Activated naive CD4-positive, alpha-beta T cell treated with anti-CD3 and anti-CD28 coated beads, Interleukin-2, amount 10 ng/mL, durations not matched to agents 7 days and 5 days (primary cell): ENCODE measurements at regions not wholly inside any gene's neighbourhood (a gene's known extent, or its start where the extent isn't known, plus 50 kb on each side); places are given as distances from the start of the nearest gene placed in this dataset.
"Not testable (repeated sequence)": the region's sequence is repeated elsewhere in the genome, so short reads cannot be mapped to it uniquely, and the experiment has no call there.

Experiments used
- CTCF ChIA-PET: fragments of 350-600 bp; sonication (Branson Sonifier 250); formaldehyde crosslinking; loops from one replicate; lab custom pipeline; 2021; ENCODE audit warnings: antibody characterized with exemption; lab: Charles Lee
- DNase-seq: peaks from one replicate; pipeline ENCODE4 v3.0.0-alpha.2; 2020
- H3K27ac Mint-ChIP-seq: one replicate; pipeline ENCODE4 v1.8.0; 2021; ENCODE audit warnings: mild to moderate bottlenecking, moderate library complexity, mixed read lengths
- H3K27me3 Mint-ChIP-seq: one replicate; pipeline ENCODE4 v1.8.0; 2021; ENCODE audit warnings: mild to moderate bottlenecking, mixed read lengths
- H3K36me3 Mint-ChIP-seq: one replicate; pipeline ENCODE4 v1.8.0; 2021; ENCODE audit warnings: mixed read lengths
- H3K4me1 Mint-ChIP-seq: one replicate; pipeline ENCODE4 v1.8.0; 2021; ENCODE audit warnings: mixed read lengths
- H3K4me3 Mint-ChIP-seq: one replicate; pipeline ENCODE4 v1.8.0; 2021; ENCODE audit warnings: mild to moderate bottlenecking, moderate library complexity, mixed read lengths
- H3K9me3 Mint-ChIP-seq: one replicate; pipeline ENCODE4 v1.8.0; 2021; ENCODE audit warnings: mixed read lengths

DNA sequence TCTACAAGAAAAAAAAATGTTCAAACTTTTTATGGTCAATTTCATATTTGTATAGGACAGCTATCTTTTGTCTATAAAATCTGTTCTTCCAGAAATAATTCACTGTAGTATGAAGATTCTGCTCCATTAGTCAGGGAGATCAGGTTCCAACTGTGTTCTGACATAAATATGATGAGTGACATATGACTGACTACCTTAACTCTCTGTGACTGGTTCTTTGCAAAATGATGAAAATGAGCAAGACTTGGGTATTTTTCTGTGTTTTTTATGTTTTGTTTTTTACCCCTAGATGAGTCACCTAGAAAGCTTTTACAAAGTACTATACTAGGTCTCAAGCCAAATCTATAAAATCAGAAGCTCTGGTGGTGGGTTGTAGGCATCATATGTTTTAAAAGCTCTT lies 229.6 kb downstream of the MMUT start:
- CTCF ChIA-PET = no interaction called here
- H3K36me3 Mint-ChIP-seq = no peaks in the 10 kb centered on the region
- no peak overlapping the region for H3K4me3 Mint-ChIP-seq
- H3K27ac Mint-ChIP-seq = no peak overlapping the region
- no peaks in the 10 kb centered on the region for H3K4me1 Mint-ChIP-seq
- H3K27me3 Mint-ChIP-seq = no peaks in the 10 kb centered on the region
- H3K9me3 Mint-ChIP-seq = peaks cover 4% of the 10 kb centered on the region
- DNase-seq = no peak

DNA sequence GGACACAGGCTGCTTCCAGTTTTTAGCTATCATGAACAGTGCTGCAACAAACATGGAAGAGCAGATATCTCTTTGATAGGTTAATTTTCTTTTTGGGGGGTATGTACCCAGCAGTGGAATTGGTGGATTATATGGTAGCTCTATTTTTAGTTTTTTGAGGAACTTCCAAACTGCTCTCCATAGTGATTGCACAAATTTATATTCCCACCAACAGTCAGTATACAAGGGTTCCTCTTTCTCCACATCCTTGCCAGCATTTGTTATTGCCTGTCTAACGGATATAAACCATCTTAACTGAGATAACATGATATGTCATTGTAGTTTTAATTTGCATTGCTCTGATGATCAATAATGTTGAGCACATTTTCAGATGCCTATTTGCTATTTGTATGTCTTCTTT lies 237.6 kb downstream of the MMUT start:
- Mint-ChIP-seq H3K27ac (no peak overlapping the region), H3K9me3 (peaks cover 6% of the 10 kb centered on the region), H3K27me3 (no peaks in the 10 kb centered on the region), H3K4me1 (no peaks in the 10 kb centered on the region), H3K36me3 (no peaks in the 10 kb centered on the region), H3K4me3 (no peak overlapping the region)
- CTCF ChIA-PET = no interaction called here
- DNase-seq = no peak

DNA sequence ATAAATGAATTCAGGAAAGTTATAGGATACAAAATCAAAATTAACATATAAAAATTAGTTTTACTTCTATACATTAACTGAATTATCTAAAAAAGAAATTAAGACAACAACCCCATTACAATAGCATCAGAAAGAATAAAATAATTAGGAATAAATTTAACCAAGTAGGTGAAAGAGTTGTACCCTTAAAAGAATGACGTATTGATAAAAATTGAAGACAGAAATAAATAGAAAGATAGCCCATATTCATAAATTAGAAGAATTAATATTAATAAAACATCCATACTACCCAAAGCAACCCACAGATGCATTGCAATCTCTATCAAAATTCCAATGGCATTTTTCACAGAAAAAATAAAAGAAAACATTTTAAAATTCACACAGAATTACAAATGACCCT lies 242.8 kb downstream of the MMUT start:
- Mint-ChIP-seq H3K36me3 (no peaks in the 10 kb centered on the region), H3K4me3 (no peak overlapping the region), H3K9me3 (peaks cover 5% of the 10 kb centered on the region), H3K4me1 (no peaks in the 10 kb centered on the region), H3K27me3 (no peaks in the 10 kb centered on the region), H3K27ac (no peak overlapping the region)
- DNase-seq = no peak
- CTCF ChIA-PET = no interaction called here

DNA sequence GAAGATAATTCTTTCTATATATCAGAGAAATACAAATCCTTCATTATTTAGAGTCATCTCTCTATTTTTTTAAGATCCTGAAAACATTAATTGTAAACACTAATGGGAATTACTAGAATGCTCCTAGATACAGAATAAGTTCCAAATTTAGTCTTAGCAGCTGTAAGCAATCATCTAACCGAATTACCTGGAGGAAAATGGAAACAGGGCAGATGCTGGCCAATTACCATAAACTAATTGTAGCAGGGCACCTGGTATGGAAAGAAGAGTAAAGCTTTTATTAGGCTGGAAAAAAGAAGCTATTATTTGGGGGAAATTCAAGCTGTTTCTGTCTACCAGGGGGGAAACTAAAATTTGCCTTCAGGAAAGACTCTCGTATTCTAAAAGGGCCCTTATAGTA lies 257.5 kb downstream of the MMUT start:
- Mint-ChIP-seq H3K36me3 (no peaks in the 10 kb centered on the region), H3K9me3 (peaks cover 3% of the 10 kb centered on the region), H3K27me3 (no peaks in the 10 kb centered on the region), H3K4me1 (no peaks in the 10 kb centered on the region), H3K27ac (no peak overlapping the region), H3K4me3 (no peak overlapping the region)
- no peak for DNase-seq
- CTCF ChIA-PET = no interaction called here

DNA sequence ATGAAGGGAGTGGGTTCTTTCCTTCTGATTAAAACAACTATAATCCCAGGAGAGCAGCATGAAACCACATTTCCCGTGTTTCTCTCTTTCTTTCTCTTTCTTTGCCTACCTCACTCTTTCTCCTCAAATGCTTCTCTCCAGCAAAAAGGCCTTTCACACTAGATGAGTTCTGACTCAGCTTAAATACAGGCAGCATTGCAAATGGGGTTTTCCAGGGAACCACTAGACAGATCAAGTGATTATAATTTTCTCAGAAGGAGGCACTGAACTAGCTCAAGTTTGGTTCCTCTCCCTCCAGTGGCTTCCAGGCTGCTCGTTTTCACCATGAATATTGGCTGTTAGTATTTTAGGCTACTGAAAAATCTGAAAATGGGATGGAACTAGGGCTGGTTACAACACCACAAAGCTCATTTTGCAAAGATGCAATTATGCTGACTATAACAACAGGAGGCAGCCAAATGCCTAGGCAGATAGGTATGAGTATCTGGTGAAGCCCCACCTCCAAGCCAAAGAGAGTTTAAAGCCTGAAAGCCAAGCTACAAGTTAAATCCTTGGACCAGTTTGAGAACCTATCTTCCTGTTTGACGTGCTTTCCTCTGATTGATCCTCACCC lies 260.0 kb downstream of the MMUT start:
- Mint-ChIP-seq H3K27me3 (no peaks in the 10 kb centered on the region), H3K36me3 (no peaks in the 10 kb centered on the region), H3K9me3 (peaks cover 1% of the 10 kb centered on the region), H3K4me3 (no peak overlapping the region), H3K27ac (no peak overlapping the region), H3K4me1 (no peaks in the 10 kb centered on the region)
- CTCF ChIA-PET = no interaction called here
- DNase-seq = no peak

DNA sequence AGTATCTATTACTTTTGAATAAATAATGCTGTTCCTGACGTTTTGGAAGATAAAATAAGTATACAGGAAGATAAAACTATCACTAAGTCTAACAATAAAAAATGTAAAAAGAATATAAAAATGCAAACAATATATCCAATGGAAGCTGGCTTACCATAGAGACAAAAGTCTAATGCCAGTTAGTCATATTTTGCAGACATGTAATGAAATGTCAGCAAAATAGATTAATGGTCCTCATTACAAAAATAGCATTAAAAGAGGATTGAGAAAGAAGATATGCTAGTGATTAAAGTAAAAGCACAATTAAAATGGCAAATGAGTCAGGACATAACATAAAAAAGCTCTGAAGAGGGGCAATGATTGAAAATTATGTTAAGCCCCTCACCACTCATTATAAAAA lies 265.0 kb downstream of the MMUT start:
- no peak for DNase-seq

DNA sequence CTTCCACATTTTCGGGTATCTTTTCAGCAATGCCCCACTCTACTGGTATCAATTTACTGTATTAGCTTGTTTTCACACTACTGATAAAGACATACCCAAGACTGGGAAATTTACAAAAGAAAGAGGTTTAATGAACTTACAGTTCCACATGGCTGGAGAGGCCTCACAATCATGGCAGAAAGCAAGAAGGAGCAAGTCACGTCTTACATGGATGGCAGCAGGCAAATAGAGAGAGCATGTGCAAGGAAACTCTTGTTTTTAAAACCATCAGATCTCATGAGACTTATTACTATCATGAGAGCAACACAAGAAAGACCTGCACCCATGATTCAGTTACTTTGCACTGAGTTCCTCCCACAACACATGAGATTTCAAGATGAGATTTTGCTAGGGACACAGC lies 300.7 kb downstream of the MMUT start:
- H3K4me3 Mint-ChIP-seq, H3K36me3 Mint-ChIP-seq, CTCF ChIA-PET, H3K4me1 Mint-ChIP-seq, H3K27ac Mint-ChIP-seq, H3K27me3 Mint-ChIP-seq, DNase-seq, H3K9me3 Mint-ChIP-seq: not testable (repeated sequence)

More for the DNA sequence above, 265.0 kb downstream of the MMUT start:
- Mint-ChIP-seq H3K9me3 (no peaks in the 10 kb centered on the region), H3K4me3 (no peak overlapping the region), H3K27ac (no peak overlapping the region), H3K36me3 (no peaks in the 10 kb centered on the region), H3K27me3 (no peaks in the 10 kb centered on the region), H3K4me1 (no peaks in the 10 kb centered on the region)
- CTCF ChIA-PET = no interaction called here

DNA sequence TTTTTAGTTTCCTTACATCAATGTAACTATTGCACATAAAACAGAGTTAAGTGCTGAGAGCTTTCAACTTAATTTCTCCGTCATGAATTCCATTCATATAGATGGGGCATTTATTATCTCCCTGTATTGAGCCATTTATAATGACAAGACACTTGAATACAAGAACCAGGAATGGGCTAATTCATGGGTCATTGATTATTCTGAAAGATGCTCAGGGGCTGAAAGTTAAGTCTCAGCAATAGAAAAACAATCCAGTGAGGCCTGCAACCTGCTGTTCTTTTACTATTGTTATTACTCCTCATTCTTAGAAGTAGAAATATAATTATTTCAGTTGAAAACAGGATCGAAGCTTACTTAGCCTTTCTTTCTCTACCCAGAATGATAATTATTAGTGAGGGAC lies 307.7 kb downstream of the MMUT start:
- CTCF ChIA-PET = no interaction called here

DNA sequence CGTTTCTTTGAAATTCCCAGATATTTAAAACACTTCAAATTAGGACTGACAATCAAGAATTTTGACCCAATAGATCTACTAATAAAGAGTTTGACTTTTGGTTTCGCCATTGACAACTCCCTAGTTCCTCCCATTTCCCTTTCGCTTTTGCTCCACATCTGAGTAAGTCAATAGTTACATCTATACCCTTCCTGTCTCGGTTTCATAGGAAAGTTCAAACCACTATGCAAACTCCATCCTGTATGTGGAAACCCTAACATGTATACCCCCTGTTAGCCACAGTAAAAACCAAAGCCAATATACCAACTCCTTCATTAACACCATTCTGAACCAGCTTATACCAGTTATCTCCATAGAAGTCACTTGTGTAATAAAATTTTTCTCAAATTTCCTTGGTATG lies 311.1 kb downstream of the MMUT start:
- Mint-ChIP-seq H3K27me3 (no peaks in the 10 kb centered on the region), H3K27ac (no peak overlapping the region), H3K9me3 (peaks cover 13% of the 10 kb centered on the region), H3K4me1 (no peaks in the 10 kb centered on the region), H3K36me3 (no peaks in the 10 kb centered on the region), H3K4me3 (no peak overlapping the region)
- no peak for DNase-seq
- CTCF ChIA-PET = no interaction called here

More for the DNA sequence above, 307.7 kb downstream of the MMUT start:
- no peak for DNase-seq
- H3K27ac Mint-ChIP-seq = no peak overlapping the region
- no peaks in the 10 kb centered on the region for H3K4me1 Mint-ChIP-seq
- H3K9me3 Mint-ChIP-seq = peaks cover 13% of the 10 kb centered on the region
- no peaks in the 10 kb centered on the region for H3K36me3 Mint-ChIP-seq
- H3K27me3 Mint-ChIP-seq = no peaks in the 10 kb centered on the region
- no peak overlapping the region for H3K4me3 Mint-ChIP-seq

DNA sequence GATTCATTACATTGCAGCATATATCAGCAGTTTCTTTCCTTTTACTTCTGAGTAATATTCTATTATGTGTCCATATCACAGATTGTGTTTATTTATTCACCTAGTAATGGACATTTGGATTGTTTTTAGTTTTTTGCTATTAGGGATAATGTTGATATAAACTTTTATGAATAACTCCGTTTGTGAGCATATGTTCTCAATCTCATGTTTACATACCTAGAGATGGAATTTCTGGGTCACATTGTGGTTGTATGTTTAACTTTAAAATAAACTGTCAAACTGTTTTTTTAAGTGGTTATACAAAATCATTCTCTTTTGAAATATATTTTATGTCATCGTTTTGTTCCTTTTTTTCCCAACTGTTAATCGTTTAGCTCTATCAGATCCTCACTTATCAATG lies 311.6 kb downstream of the MMUT start:
- H3K4me3 Mint-ChIP-seq = no peak overlapping the region
- no peaks in the 10 kb centered on the region for H3K36me3 Mint-ChIP-seq
- H3K27ac Mint-ChIP-seq = no peak overlapping the region
- CTCF ChIA-PET = no interaction called here
- H3K9me3 Mint-ChIP-seq = peaks cover 14% of the 10 kb centered on the region
- H3K4me1 Mint-ChIP-seq = no peaks in the 10 kb centered on the region
- DNase-seq = no peak
- no peaks in the 10 kb centered on the region for H3K27me3 Mint-ChIP-seq

DNA sequence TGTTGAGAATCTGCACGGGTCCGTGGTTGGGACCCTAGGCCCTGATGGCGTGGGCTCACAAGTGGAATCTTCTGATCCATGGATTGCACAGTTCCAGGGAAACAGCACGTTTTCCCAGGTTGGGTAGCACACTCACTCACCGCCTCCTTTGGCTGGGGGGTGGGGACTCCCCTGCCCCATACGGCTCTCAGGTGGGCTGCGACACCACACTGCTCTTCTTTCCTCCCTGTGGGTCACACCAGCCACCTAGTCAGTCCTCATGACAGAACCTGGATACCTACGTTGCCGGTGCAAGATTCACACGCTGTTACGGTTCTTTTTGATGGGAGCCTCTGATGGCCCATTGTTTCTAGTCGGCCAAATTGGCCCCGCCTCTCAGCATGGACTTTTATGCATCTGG lies 312.0 kb downstream of the MMUT start:
- Mint-ChIP-seq H3K4me3 (no peak overlapping the region), H3K27me3 (no peaks in the 10 kb centered on the region), H3K27ac (no peak overlapping the region), H3K4me1 (no peaks in the 10 kb centered on the region), H3K9me3 (peaks cover 14% of the 10 kb centered on the region), H3K36me3 (no peaks in the 10 kb centered on the region)
- CTCF ChIA-PET = no interaction called here
- DNase-seq = no peak

DNA sequence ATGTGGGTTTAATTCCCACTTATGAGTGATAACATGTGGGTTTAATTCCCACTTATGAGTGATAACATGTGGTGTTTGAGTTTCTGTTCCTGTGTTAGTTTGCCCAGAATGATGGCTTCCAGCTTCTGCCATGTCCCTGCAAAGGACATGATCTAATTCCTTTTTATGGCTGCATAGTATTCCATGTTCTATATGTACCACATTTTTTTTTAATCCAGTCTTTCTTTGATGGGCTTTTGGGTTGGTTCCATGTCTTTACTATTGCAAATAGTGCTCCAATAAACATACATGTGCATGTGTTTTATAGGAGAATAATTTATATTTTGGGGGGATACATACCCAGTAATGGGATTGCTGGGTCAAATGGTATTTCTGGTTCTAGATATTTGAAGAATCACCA lies 317.8 kb downstream of the MMUT start:
- Mint-ChIP-seq H3K27ac (no peak overlapping the region), H3K4me1 (no peaks in the 10 kb centered on the region), H3K36me3 (no peaks in the 10 kb centered on the region), H3K4me3 (no peak overlapping the region), H3K27me3 (no peaks in the 10 kb centered on the region), H3K9me3 (peaks cover 7% of the 10 kb centered on the region)
- no peak for DNase-seq
- CTCF ChIA-PET = no interaction called here

DNA sequence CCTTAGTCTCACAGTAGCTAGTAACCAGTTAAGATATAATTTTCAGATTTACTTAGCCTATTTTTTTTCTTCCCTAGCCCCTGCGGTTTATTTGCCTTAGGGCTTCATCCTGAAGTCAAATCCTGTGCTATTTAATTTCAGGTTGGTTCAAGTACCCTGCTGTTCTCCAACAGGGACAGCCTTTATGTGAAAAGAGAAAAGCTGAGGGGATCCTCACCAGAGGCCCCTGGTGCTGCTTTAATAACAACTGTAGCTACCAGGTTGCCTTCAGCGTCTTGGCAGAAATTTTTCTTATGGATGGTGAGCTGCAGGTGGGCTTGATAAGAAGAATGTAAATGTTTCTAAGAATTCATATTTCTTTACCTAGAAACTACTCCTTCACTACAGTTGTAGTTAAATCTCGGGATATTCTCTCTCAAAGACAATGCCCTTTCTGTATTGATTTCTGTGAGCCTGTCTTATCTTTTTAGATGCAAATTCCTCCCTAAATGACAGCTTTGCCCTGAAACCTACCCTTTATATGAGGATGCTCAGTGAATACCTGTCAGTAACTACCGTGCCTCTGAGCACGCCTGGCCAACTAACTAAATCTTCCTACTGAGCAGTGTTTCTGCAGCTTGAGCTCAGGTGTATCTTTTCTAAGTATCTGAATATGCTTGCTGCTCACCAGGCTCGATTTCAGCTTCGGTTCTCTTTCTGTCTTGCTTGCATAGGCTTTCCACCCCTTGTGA lies 320.5 kb downstream of the MMUT start:
- DNase-seq = no peak
- Mint-ChIP-seq H3K36me3 (no peaks in the 10 kb centered on the region), H3K4me3 (no peak overlapping the region), H3K9me3 (peaks cover 7% of the 10 kb centered on the region), H3K27me3 (no peaks in the 10 kb centered on the region), H3K27ac (no peak overlapping the region), H3K4me1 (no peaks in the 10 kb centered on the region)
- CTCF ChIA-PET = no interaction called here

DNA sequence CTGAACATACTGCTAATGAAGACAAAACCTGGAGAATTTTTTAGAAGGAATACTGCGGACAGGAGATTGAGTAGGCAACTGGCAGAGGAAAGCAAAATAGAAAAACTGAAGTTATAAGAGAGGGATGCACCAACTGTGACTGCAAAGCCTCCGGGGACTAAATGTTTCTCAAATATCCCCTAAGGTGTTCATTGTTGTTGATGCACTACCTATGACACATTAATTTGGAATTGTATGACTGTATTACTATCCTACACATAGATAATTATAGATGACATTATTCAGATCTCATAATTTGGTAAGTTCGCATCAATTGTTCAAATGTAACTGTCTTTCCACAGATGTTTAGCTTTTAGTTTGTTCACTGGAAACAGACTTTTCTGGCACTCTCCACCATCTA lies 341.1 kb downstream of the MMUT start:
- peaks cover 12% of the 10 kb centered on the region for H3K9me3 Mint-ChIP-seq
- H3K4me3 Mint-ChIP-seq = no peak overlapping the region
- H3K27ac Mint-ChIP-seq = no peak overlapping the region
- DNase-seq = no peak
- H3K36me3 Mint-ChIP-seq = no peaks in the 10 kb centered on the region
- CTCF ChIA-PET = no interaction called here
- no peaks in the 10 kb centered on the region for H3K27me3 Mint-ChIP-seq
- H3K4me1 Mint-ChIP-seq = no peaks in the 10 kb centered on the region

DNA sequence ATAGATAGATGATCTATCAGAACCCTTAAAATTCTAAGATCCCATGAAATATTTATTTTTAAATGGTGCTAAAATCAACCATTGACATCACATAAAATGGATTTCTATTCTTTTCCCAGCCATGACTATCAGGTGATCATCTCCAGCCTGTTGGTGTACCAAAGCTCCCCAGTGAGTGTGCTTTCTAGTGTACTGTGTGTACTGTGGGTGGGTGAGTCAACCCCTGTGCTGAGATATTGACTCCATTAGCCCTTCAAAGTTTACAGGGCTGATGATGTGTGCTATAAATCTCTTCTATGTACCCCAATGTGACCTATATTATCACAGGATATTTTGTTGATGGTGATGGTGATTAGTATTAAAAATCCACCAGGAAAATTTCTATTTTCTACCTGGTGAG lies 344.6 kb downstream of the MMUT start:
- Mint-ChIP-seq H3K36me3 (no peaks in the 10 kb centered on the region), H3K4me1 (no peaks in the 10 kb centered on the region), H3K4me3 (no peak overlapping the region), H3K27ac (no peak overlapping the region), H3K9me3 (peaks cover 5% of the 10 kb centered on the region), H3K27me3 (no peaks in the 10 kb centered on the region)
- no peak for DNase-seq
- CTCF ChIA-PET = no interaction called here
